ENCODE measurements at regions not wholly inside any gene's neighbourhood (a gene's known extent, or its start where the extent isn't known, plus 50 kb on each side); places are given as distances from the start of the nearest gene placed in this dataset.

GRCh38 chr18:28350821-28351220 lies 173.9 kb upstream of the CDH2 start (continued):
- no peak for TF ChIP-seq FUBP1 (CRISPR knock-in tag; IDR thresholded peaks at IDR 0.05; ENCODE audit: borderline replicate concordance)
- no peak for TF ChIP-seq MEIS1 (CRISPR knock-in tag; IDR thresholded peaks at IDR 0.05; ENCODE audit: borderline replicate concordance)
- no peak for TF ChIP-seq HDAC2 (CRISPR knock-in tag; IDR thresholded peaks at IDR 0.05)
- TF ChIP-seq CREB1 (IDR thresholded peaks at IDR 0.05), result no peak
- TF ChIP-seq CREB1 (CRISPR knock-in tag; IDR thresholded peaks at IDR 0.05), result no peak
- no peak for TF ChIP-seq CREBL2 (CRISPR knock-in tag; IDR thresholded peaks at IDR 0.05; ENCODE audit: borderline replicate concordance)
- TF ChIP-seq IKZF4 (CRISPR knock-in tag; IDR thresholded peaks at IDR 0.05; ENCODE audit: borderline replicate concordance, low read depth, not compliant biosample characterization), result no peak
- TF ChIP-seq TOE1 (CRISPR knock-in tag; IDR thresholded peaks at IDR 0.05), result no peak
- TF ChIP-seq RAD21 (CRISPR knock-in tag; IDR thresholded peaks at IDR 0.05), result no peak
- no peak for TF ChIP-seq PHF21A (CRISPR knock-in tag; IDR thresholded peaks at IDR 0.05)

- Histone ChIP-seq H3K4me1 (ENCODE audit: insufficient read depth, low read length) (no peaks in the 10 kb centered on the region), H3K4me2 (ENCODE audit: low read depth, low read length) (no peak overlapping the region), H3K27me3 (ENCODE audit: control insufficient read depth in 1 of 2, insufficient read depth in 2 of 2, low read length in 2 of 2) (no peaks in the 10 kb centered on the region), H3K36me3 (replicated peaks in 1 of 2; ENCODE audit: control insufficient read depth in 1 of 2, insufficient read depth in 2 of 2, low read length in 2 of 2) (no peaks in the 10 kb centered on the region), H3K4me3 (replicated peaks in 1 of 3; ENCODE audit: insufficient read depth in 1 of 3, low read depth in 2 of 3, low read length in 3 of 3) (no peak overlapping the region), H3K9me3 (ENCODE audit: low read length) (no peaks in the 10 kb centered on the region), H4K20me1 (ENCODE audit: insufficient read depth, low read length) (no peaks in the 10 kb centered on the region), H3K27ac (ENCODE audit: extremely low read length, insufficient read depth, low read length) (no peak overlapping the region), H3K9ac (ENCODE audit: insufficient read depth, low read depth, low read length) (no peak overlapping the region), H3K79me2 (ENCODE audit: insufficient read depth, low read length) (no peaks in the 10 kb centered on the region), H2AFZ (ENCODE audit: low read length) (no peak overlapping the region)
- 0% methylated on average over 1 of the region's 1 CpG for WGBS (ENCODE audit: low lambda C conversion rate)
- FAIRE-seq (no peak), DNase-seq (ENCODE audit: low spot score) (no peak), ATAC-seq (no peak)
- TF ChIP-seq MAFK (conservative IDR thresholded peaks at IDR 0.05 in 1 of 2, IDR thresholded peaks at IDR 0.05 in 1 of 2; ENCODE audit: low read length in 2 of 2), result peak; percentile 89 to 97
- TF ChIP-seq MAFF (IDR thresholded peaks at IDR 0.05; ENCODE audit: low read depth, low read length), result peak; percentile 94
- TF ChIP-seq ZNF704 (CRISPR knock-in tag; IDR thresholded peaks at IDR 0.05; ENCODE audit: borderline replicate concordance), result no peak
- ChIA-PET POLR2A (no interaction called here), CTCF (ENCODE audit: low intra/inter-chr PET ratio, low total read pairs) (no interaction called here)
- intact Hi-C loops (cut with micrococcal nuclease; ENCODE audit: unreplicated experiment), result no loop called here
- in situ Hi-C loops (cut with HindIII; ENCODE audit: extremely low pct_ligation_motif_present, low pct_unique_long_range_greater_than_20kb), result no loop called here
- no TSS peak for BruUV-seq (replicated peaks)
These were observed 165.3 kb upstream of the CDH2 start for GRCh38 chr18:28342231-28342630.
